ENCODE measurements at regions not wholly inside any gene's neighbourhood (a gene's known extent, or its start where the extent isn't known, plus 50 kb on each side); places are given as distances from the start of the nearest gene placed in this dataset.

GRCh38 chr3:117987256-117987655 lies 1047.4 kb downstream of the IGSF11 start:
- no peak for DNase-seq (ENCODE audit: low spot score)
- no peak overlapping the region for H3K27ac ChIP-seq
- no peak for TF ChIP-seq CTCF (IDR thresholded peaks at IDR 0.05)
- no peak overlapping the region for H3K4me3 ChIP-seq

GRCh38 chr3:117989982-117990381 lies 1044.7 kb downstream of the IGSF11 start:
- H3K27ac ChIP-seq = no peak overlapping the region
- DNase-seq (ENCODE audit: low spot score) = no peak
- no peak overlapping the region for H3K4me3 ChIP-seq
- TF ChIP-seq CTCF (IDR thresholded peaks at IDR 0.05) = no peak

GRCh38 chr3:117990627-117991026 lies 1044.0 kb downstream of the IGSF11 start:
- no peak overlapping the region for H3K4me3 ChIP-seq
- no peak for DNase-seq (ENCODE audit: low spot score)
- no peak overlapping the region for H3K27ac ChIP-seq
- no peak for TF ChIP-seq CTCF (IDR thresholded peaks at IDR 0.05)

- no peak overlapping the region for H3K27ac ChIP-seq
- H3K4me3 ChIP-seq = peak overlapping the region; percentile 71
- TF ChIP-seq CTCF (IDR thresholded peaks at IDR 0.05) = no peak
- no peak for DNase-seq (ENCODE audit: low spot score)
Measured at GRCh38 chr3:117995842-117996437, 1038.7 kb downstream of the IGSF11 start.

- H3K4me3 ChIP-seq = peak overlapping the region; percentile 71
- DNase-seq (ENCODE audit: low spot score) = peak; percentile 82
- TF ChIP-seq CTCF (IDR thresholded peaks at IDR 0.05) = peak; percentile 59
- no peak overlapping the region for H3K27ac ChIP-seq
Measured at GRCh38 chr3:117997201-117998049, 1037.2 kb downstream of the IGSF11 start.

- no peak for TF ChIP-seq CTCF (IDR thresholded peaks at IDR 0.05)
- H3K27ac ChIP-seq = no peak overlapping the region
- H3K4me3 ChIP-seq = no peak overlapping the region
- no peak for DNase-seq (ENCODE audit: low spot score)
Measured at GRCh38 chr3:117998071-117998470, 1036.6 kb downstream of the IGSF11 start.

- Histone ChIP-seq H3K27ac (no peak overlapping the region), H3K4me3 (no peak overlapping the region)
- TF ChIP-seq CTCF (IDR thresholded peaks at IDR 0.05) = no peak
- no peak for DNase-seq (ENCODE audit: low spot score)
Measured at GRCh38 chr3:118000219-118000618, 1034.4 kb downstream of the IGSF11 start.

Measured in coronary artery (tissue), 2 donors.